ENCODE measurements at regions not wholly inside any gene's neighbourhood (a gene's known extent, or its start where the extent isn't known, plus 50 kb on each side); places are given as distances from the start of the nearest gene placed in this dataset.
A peak's percentile ranks its signal among the peaks of the same experiment; 100 is the strongest.

- no peak for DNase-seq (ENCODE audit: low read depth)
These were observed 532.9 kb downstream of the ANKRD50 start for GRCh38 chr4:124179506-124180186.

GRCh38 chr4:124181039-124181438 is 531.5 kb downstream of the ANKRD50 start:
- DNase-seq (ENCODE audit: low read depth), result no peak

GRCh38 chr4:124183231-124183630 is 529.3 kb downstream of the ANKRD50 start:
- no peak for DNase-seq (ENCODE audit: low read depth)

- DNase-seq (ENCODE audit: low read depth), result no peak
These were observed 528.6 kb downstream of the ANKRD50 start for GRCh38 chr4:124183926-124184325.

DNA sequence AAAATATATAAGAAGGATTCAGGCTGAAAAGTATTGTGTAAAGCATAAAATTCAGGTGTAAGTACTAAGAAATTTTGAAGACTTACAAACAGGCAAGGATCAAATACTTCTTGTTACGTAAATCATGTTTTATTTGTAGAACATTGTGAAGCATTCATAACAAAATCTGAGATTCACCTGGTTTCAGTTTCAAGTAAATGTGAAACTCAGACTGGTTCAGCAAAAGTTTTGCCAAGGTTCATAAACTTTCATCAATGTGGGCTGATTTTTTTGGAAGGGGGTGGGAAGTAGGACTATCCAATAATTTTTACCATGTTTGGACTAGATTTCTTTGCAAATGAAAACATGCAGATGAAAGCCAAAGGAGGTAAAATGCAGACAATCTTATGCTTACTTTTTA is 527.7 kb downstream of the ANKRD50 start:
- DNase-seq (ENCODE audit: low read depth), result no peak

DNA sequence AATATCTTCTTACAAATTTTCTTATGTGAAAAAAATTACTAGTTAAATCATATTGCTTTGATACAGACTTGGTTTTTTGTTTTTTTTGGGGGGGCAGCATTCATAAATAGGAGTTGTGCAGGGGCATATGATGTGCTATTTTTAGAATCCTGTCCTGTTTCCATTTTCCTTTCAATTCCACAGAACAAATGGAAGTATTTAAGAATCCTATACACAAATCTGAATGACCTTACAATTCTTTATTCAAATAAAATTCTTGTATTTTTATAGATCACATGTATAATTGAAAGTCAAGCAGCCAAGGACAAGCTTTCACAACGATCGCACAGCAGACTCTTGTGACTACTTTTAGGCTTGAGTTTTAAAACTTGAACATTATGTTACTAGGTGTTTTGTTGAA is 523.9 kb downstream of the ANKRD50 start:
- DNase-seq (ENCODE audit: low read depth), result no peak

DNA sequence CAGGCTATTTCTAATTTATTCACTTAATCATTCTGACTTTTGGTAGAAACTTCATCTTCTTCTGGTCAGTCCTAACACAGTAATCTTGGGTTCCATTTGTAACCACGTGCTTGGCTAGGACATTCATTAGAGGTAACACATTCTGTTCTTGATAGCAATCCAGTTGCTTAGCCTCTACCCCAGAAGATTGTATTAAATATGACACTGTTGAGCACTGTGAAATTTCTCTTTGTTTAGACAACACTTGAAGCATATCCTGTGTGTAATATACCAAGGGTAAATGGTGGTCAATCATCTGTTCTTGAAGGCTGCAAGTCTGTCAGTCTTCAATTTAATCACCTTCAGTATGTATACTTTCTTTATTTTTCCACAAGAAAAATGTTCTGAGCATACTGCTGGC is 523.0 kb downstream of the ANKRD50 start:
- DNase-seq (ENCODE audit: low read depth), result no peak

DNA sequence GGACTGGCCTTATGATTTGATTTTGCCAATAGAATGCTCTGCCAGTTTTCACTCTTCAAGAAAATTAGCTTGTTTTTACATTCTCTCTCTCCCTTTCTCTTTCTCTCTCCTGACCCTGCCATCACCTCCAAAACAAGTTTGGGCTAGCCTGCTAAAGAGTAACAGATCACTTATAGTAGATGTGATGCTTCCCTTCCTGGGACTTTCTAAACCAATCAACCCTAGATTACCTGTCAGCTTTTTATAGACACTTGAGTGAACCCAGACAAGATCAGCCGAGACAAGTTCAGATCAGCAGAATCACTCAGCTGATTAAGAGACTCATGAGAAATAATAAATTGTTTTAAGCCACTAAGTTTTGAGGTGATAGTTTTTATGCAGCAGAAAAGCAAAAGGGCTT is 521.2 kb downstream of the ANKRD50 start:
- DNase-seq (ENCODE audit: low read depth), result no peak

DNA sequence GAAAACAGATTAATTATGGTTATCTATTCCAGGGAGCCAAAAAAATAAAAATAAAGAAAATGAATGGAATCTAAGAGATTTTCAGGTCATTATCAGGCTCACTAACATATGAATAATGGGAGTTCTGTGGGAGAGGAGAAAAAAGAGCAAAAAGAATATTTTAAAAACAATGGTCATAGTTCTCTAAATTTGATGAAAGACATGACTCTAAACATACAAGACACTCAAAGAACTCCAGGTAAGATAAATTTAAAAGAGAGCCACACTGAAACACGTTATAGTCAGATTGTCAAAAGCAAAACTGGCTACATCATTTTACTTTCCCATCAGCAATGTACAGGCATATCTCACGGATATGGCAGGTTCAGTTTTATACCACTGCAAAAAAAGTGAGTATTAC is 520.0 kb downstream of the ANKRD50 start:
- DNase-seq (ENCODE audit: low read depth), result no peak

GRCh38 chr4:124199185-124199584 is 513.3 kb downstream of the ANKRD50 start:
- DNase-seq (ENCODE audit: low read depth), result no peak

DNA sequence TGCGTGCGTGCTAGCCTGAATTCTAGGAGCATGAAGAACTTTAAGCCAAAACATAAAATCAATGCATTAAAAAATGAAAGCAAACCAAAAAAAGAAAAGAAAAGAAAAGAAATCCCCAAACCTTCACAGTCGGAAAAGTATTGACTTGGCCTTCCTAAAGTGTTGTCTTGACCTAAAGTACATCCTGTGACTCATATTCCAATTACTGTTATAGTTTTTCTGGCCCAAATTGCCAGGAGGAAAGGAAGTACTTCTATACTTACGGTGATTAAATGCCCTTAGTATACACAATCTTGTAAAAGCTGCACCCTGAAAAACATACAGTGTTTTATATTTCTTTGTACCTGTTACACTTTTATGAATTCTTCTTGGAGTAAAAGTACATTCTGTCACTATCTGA is 512.8 kb downstream of the ANKRD50 start:
- DNase-seq (ENCODE audit: low read depth), result no peak

- DNase-seq (ENCODE audit: low read depth), result no peak
These were observed 510.9 kb downstream of the ANKRD50 start for GRCh38 chr4:124201636-124202035.

GRCh38 chr4:124202099-124202498 is 510.4 kb downstream of the ANKRD50 start:
- DNase-seq (ENCODE audit: low read depth), result no peak

DNA sequence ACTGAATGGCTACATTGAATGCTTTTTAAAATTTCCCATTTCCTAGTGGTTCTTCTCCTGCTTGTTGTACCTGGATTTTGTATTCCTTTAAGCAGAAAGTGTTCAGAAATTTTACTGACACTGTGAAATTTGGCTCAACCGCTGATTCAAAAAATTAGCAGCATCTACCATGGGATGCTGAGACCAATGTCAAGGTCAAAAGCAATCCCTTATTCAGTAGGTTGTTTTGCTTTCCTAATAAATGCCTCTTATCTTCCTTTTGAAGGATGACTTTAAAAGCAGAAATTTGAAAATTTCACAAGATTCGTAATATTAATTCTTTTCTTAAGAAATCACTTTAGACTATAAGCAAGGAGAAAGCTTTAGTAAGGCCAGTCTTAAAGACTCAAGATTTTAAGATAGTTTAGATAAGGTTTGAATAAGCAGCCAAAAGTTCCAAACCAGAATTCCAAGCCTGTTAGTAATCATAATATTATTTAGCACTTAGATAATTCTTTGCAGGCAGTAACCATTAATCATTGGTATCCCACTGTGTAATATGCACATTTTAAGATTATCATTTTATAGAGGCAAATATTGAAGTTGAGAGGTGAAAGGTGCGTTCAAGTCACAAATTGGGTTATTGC is 508.8 kb downstream of the ANKRD50 start:
- DNase-seq (ENCODE audit: low read depth), result peak; percentile 40

GRCh38 chr4:124206779-124207605 is 505.5 kb downstream of the ANKRD50 start:
- DNase-seq (ENCODE audit: low read depth), result no peak

DNA sequence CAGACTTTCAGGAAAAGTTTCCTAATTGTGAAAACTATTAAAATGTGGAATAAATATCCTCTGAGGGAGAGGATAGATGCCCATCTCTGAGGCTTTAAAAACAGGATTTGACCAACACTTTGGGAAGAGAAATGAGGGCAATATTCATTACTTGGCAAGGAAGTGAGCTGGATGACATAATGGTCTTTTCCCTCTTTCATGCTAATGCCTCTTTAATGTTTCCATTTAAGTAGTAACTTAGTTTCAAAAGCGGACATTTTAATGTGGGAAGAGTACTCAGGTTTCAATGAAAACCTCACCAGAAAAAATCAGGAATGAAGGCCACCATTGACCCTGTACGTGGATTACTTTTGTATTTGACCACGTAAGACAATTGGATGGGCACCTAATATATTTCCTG is 503.3 kb downstream of the ANKRD50 start:
- DNase-seq (ENCODE audit: low read depth), result no peak

DNA sequence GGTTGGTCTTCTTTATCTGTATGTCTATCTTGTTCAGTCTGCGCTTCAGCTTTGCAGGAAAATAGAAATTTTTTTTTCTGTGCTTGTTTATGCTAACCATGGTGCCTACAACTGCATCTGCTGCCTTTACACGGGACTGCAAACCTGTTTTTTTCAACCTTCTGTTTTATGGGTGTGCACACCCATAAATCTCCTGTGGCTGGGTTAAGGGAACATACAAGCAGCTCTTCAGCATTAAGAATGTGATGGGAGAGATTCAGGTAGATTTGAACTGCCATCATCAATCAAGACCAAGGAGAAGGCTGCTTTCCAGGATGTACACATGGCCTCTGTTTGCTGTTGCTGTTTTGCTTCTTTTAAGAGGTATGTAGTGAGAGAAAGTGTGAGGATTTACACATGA is 502.9 kb downstream of the ANKRD50 start:
- DNase-seq (ENCODE audit: low read depth), result no peak

- DNase-seq (ENCODE audit: low read depth), result no peak
These were observed 501.8 kb downstream of the ANKRD50 start for GRCh38 chr4:124210746-124211145.

GRCh38 chr4:124212815-124213630 is 499.5 kb downstream of the ANKRD50 start:
- DNase-seq (ENCODE audit: low read depth), result no peak

GRCh38 chr4:124219389-124219788 is 493.1 kb downstream of the ANKRD50 start:
- DNase-seq (ENCODE audit: low read depth), result no peak

- no peak for DNase-seq (ENCODE audit: low read depth)
These were observed 488.3 kb downstream of the ANKRD50 start for GRCh38 chr4:124224256-124224655.

GRCh38 chr4:124227981-124228380 is 484.6 kb downstream of the ANKRD50 start:
- no peak for DNase-seq (ENCODE audit: low read depth)
